ENCODE measurements at regions not wholly inside any gene's neighbourhood (a gene's known extent, or its start where the extent isn't known, plus 50 kb on each side); places are given as distances from the start of the nearest gene placed in this dataset.

DNA sequence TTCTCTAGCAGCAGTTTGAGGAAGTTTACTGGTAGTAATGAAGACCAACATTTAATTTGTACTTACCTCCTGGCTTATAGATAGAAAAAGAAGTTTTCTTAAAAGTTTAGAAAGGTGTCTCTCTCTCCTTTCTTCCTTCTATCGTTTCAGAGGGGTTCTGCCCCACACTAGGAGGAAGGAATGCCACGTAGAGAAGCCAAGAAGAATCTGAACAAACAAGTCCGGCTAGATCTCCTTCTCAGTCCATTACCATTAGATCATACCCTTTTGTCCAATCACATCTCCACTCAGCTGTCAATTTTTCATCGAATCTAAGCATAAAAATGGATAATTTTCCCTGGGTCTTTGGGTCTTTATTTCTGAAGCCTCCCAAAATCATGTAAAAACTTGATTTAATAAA, 1048.1 kb downstream of the SI start:
- Histone ChIP-seq H3K36me3 (ENCODE audit: control insufficient read depth in 2 of 2, extremely low read depth in 1 of 2, insufficient read depth in 2 of 2, low read length in 2 of 2) (no peaks in the 10 kb centered on the region), H3K4me1 (ENCODE audit: control insufficient read depth, extremely low read depth, insufficient read depth, low read length) (no peaks in the 10 kb centered on the region), H4K20me1 (replicated peaks; ENCODE audit: control insufficient read depth, extremely low read depth, insufficient read depth, low read length) (no peaks in the 10 kb centered on the region), H2AFZ (ENCODE audit: low read depth, low read length) (no peak overlapping the region), H3K9me3 (replicated peaks; ENCODE audit: control insufficient read depth, insufficient read depth, low read length) (peaks cover 6% of the 10 kb centered on the region), H3K27me3 (ENCODE audit: control insufficient read depth in 2 of 2, insufficient read depth in 2 of 2, low read length in 2 of 2) (no peaks in the 10 kb centered on the region), H3K9ac (replicated peaks; ENCODE audit: extremely low read depth, insufficient read depth, low read length) (no peak overlapping the region), H3K4me3 (replicated peaks in 1 of 3; ENCODE audit: insufficient read depth in 1 of 3, low read depth in 1 of 3, low read length in 3 of 3) (no peak overlapping the region), H3K27ac (ENCODE audit: insufficient read depth, low read depth, low read length) (no peak overlapping the region), H3K4me2 (ENCODE audit: insufficient read depth, low read length) (no peak overlapping the region), H3K9me1 (replicated peaks; ENCODE audit: control insufficient read depth, extremely low read depth, insufficient read depth, low read length) (no peaks in the 10 kb centered on the region), H3K79me2 (ENCODE audit: control insufficient read depth, insufficient read depth, low read length) (no peaks in the 10 kb centered on the region)
- POLR2A ChIA-PET: no interaction called here
- FAIRE-seq: no peak
- dilution Hi-C loops (cut with MboI; ENCODE audit: extremely low pct_ligation_motif_present, low sequenced_read_pairs): no loop called here
- no TSS peak for BruUV-seq (replicated peaks)
- TF ChIP-seq FOS (IDR thresholded peaks at IDR 0.05; ENCODE audit: borderline replicate concordance, insufficient read depth, low read length) (no peak), EZH2 (IDR thresholded peaks at IDR 0.05; ENCODE audit: borderline replicate concordance, low read depth, low read length, severe bottlenecking) (no peak), POLR2AphosphoS5 (IDR thresholded peaks at IDR 0.05; ENCODE audit: insufficient read depth, low read depth, low read length) (no peak), GATA2 (IDR thresholded peaks at IDR 0.05; ENCODE audit: insufficient read depth, insufficient read length, low read depth, low read length) (no peak), JUN (IDR thresholded peaks at IDR 0.05; ENCODE audit: borderline replicate concordance, insufficient read depth, insufficient read length, low read depth) (no peak), CTCF (IDR thresholded peaks at IDR 0.05; ENCODE audit: extremely low read depth in 1 of 2, insufficient read depth in 1 of 2, low read depth in 1 of 2, low read length in 2 of 2) (no peak), MYC (IDR thresholded peaks at IDR 0.05; ENCODE audit: low read depth, low read length) (no peak), POLR2A (IDR thresholded peaks at IDR 0.05; ENCODE audit: low read depth, low read length) (no peak)
- TF ChIP-seq, protein P1, sequence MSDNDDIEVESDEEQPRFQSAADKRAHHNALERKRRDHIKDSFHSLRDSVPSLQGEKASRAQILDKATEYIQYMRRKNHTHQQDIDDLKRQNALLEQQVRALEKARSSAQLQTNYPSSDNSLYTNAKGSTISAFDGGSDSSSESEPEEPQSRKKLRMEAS (IDR thresholded peaks at IDR 0.05; ENCODE audit: insufficient read depth, insufficient read length): no peak
- intact Hi-C loops (cut with micrococcal nuclease): no loop called here
- CTCF ChIA-PET: no interaction called here
- no peak for DNase-seq (ENCODE audit: low read depth, low spot score)

All from endothelial cell of umbilical vein (primary cell).